OCI-LY1 (cell line): ENCODE measurements at regions not wholly inside any gene's neighbourhood (a gene's known extent, or its start where the extent isn't known, plus 50 kb on each side); places are given as distances from the start of the nearest gene placed in this dataset.

Experiments
- EZH2 ChIP-seq: fragments of 200-600 bp; sonication (generic), shearing (Covaris generic); IDR thresholded peaks from 2 replicates; pipeline ENCODE4 v1.8.0; 2017; ENCODE audit warnings: borderline replicate concordance, mixed run types, mild to moderate bottlenecking, antibody characterized with exemption, low read length, moderate library complexity, mixed read lengths
- TF ChIP-seq, protein P1 (sequence below): fragments of 200-600 bp; sonication (generic), shearing (Covaris generic); IDR thresholded peaks from 2 replicates; pipeline ENCODE4 v1.5.1; 2017; ENCODE audit warnings: mild to moderate bottlenecking, antibody characterized with exemption, low read length, moderate library complexity, mixed read lengths

DNA sequence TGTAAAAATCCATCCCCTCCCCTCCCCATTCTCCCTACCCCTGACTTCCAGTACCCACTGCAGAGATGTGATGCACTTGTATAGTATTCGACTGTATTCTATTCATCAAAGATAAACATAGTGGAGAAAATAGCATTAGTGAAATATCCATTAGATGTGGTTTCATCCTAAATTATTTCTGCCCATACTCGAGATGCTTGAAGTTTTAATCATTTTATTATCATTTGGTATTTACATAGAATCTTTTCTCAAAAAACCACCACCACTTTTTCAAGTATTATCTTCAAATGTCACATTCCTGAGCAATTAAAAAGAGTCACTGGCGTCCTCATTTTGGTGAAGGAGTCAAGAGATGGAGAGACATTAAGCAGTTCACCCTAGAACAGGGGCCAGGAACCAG lies 181.9 kb downstream of the HAO1 start:
- no peak for TF ChIP-seq EZH2
- TF ChIP-seq, protein P1, sequence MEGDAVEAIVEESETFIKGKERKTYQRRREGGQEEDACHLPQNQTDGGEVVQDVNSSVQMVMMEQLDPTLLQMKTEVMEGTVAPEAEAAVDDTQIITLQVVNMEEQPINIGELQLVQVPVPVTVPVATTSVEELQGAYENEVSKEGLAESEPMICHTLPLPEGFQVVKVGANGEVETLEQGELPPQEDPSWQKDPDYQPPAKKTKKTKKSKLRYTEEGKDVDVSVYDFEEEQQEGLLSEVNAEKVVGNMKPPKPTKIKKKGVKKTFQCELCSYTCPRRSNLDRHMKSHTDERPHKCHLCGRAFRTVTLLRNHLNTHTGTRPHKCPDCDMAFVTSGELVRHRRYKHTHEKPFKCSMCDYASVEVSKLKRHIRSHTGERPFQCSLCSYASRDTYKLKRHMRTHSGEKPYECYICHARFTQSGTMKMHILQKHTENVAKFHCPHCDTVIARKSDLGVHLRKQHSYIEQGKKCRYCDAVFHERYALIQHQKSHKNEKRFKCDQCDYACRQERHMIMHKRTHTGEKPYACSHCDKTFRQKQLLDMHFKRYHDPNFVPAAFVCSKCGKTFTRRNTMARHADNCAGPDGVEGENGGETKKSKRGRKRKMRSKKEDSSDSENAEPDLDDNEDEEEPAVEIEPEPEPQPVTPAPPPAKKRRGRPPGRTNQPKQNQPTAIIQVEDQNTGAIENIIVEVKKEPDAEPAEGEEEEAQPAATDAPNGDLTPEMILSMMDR, result no peak
